ENCODE measurements at regions not wholly inside any gene's neighbourhood (a gene's known extent, or its start where the extent isn't known, plus 50 kb on each side); places are given as distances from the start of the nearest gene placed in this dataset.
"Not testable (repeated sequence)": the region's sequence is repeated elsewhere in the genome, so short reads cannot be mapped to it uniquely, and the experiment has no call there.

GRCh38 chr20:53678315-53678989 is 84.8 kb upstream of the ZNF217 start:
- WGBS (ENCODE audit: insufficient coverage, low lambda C conversion rate) = 50% methylated on average over 4 of the region's 7 CpGs
- H3K27ac ChIP-seq (ENCODE audit: low read length) = peak overlapping the region; percentile 48
- H3K36me3 ChIP-seq (ENCODE audit: control insufficient read depth, insufficient read depth, low read length) = no peaks in the 10 kb centered on the region
- DNase-seq = no peak
- H3K27me3 ChIP-seq (ENCODE audit: control insufficient read depth, insufficient read depth, low read length) = no peaks in the 10 kb centered on the region
- peaks cover 9% of the 10 kb centered on the region for H3K4me1 ChIP-seq (ENCODE audit: control insufficient read depth, insufficient read depth, low read length)
- no peak overlapping the region for H3K4me3 ChIP-seq (ENCODE audit: low read length)
- H3K9me3 ChIP-seq (ENCODE audit: control insufficient read depth, low read depth, low read length) = no peaks in the 10 kb centered on the region

- Histone ChIP-seq H3K27ac (ENCODE audit: low read length) (peak overlapping the region; percentile 48), H3K27me3 (ENCODE audit: control insufficient read depth, insufficient read depth, low read length) (no peaks in the 10 kb centered on the region), H3K4me1 (ENCODE audit: control insufficient read depth, insufficient read depth, low read length) (peaks cover 9% of the 10 kb centered on the region), H3K36me3 (ENCODE audit: control insufficient read depth, insufficient read depth, low read length) (no peaks in the 10 kb centered on the region), H3K9me3 (ENCODE audit: control insufficient read depth, low read depth, low read length) (no peaks in the 10 kb centered on the region), H3K4me3 (ENCODE audit: low read length) (peak overlapping the region; percentile 14)
- DNase-seq = peak; percentile 74 to 88
- 17% methylated on average over 1 of the region's 12 CpGs for WGBS (ENCODE audit: insufficient coverage, low lambda C conversion rate)
These were observed 84.0 kb upstream of the ZNF217 start for GRCh38 chr20:53677447-53678314.

- Histone ChIP-seq H3K4me1 (ENCODE audit: control insufficient read depth, insufficient read depth, low read length) (peaks cover 9% of the 10 kb centered on the region), H3K9me3 (ENCODE audit: control insufficient read depth, low read depth, low read length) (no peaks in the 10 kb centered on the region), H3K36me3 (ENCODE audit: control insufficient read depth, insufficient read depth, low read length) (no peaks in the 10 kb centered on the region), H3K27me3 (ENCODE audit: control insufficient read depth, insufficient read depth, low read length) (no peaks in the 10 kb centered on the region), H3K4me3 (ENCODE audit: low read length) (no peak overlapping the region), H3K27ac (ENCODE audit: low read length) (no peak overlapping the region)
- WGBS (ENCODE audit: insufficient coverage, low lambda C conversion rate) = no CpG with 5 or more reads among the region's 8 CpGs
- DNase-seq = no peak
These were observed 83.3 kb upstream of the ZNF217 start for GRCh38 chr20:53676987-53677386.

- no peak for DNase-seq
- Histone ChIP-seq H3K9me3 (ENCODE audit: control insufficient read depth, low read depth, low read length) (no peaks in the 10 kb centered on the region), H3K4me1 (ENCODE audit: control insufficient read depth, insufficient read depth, low read length) (peaks cover 9% of the 10 kb centered on the region), H3K27me3 (ENCODE audit: control insufficient read depth, insufficient read depth, low read length) (no peaks in the 10 kb centered on the region), H3K27ac (ENCODE audit: low read length) (no peak overlapping the region), H3K4me3 (ENCODE audit: low read length) (no peak overlapping the region), H3K36me3 (ENCODE audit: control insufficient read depth, insufficient read depth, low read length) (no peaks in the 10 kb centered on the region)
- WGBS (ENCODE audit: insufficient coverage, low lambda C conversion rate) = no CpG with 5 or more reads among the region's 2 CpGs
These were observed 82.8 kb upstream of the ZNF217 start for GRCh38 chr20:53676519-53676822.

GRCh38 chr20:53672484-53673129 is 79.0 kb upstream of the ZNF217 start:
- no peak overlapping the region for H3K27ac ChIP-seq (ENCODE audit: low read length)
- H3K4me1 ChIP-seq (ENCODE audit: control insufficient read depth, insufficient read depth, low read length) = peaks cover 8% of the 10 kb centered on the region
- no peaks in the 10 kb centered on the region for H3K27me3 ChIP-seq (ENCODE audit: control insufficient read depth, insufficient read depth, low read length)
- no peak overlapping the region for H3K4me3 ChIP-seq (ENCODE audit: low read length)
- DNase-seq = no peak
- WGBS (ENCODE audit: insufficient coverage, low lambda C conversion rate) = 100% methylated on average over 2 of the region's 10 CpGs
- H3K36me3 ChIP-seq (ENCODE audit: control insufficient read depth, insufficient read depth, low read length) = no peaks in the 10 kb centered on the region
- H3K9me3 ChIP-seq (ENCODE audit: control insufficient read depth, low read depth, low read length) = no peaks in the 10 kb centered on the region

- WGBS (ENCODE audit: insufficient coverage, low lambda C conversion rate) = no CpG with 5 or more reads among the region's 2 CpGs
- H3K27me3 ChIP-seq (ENCODE audit: control insufficient read depth, insufficient read depth, low read length) = no peaks in the 10 kb centered on the region
- no peaks in the 10 kb centered on the region for H3K36me3 ChIP-seq (ENCODE audit: control insufficient read depth, insufficient read depth, low read length)
- no peak overlapping the region for H3K4me3 ChIP-seq (ENCODE audit: low read length)
- no peak overlapping the region for H3K27ac ChIP-seq (ENCODE audit: low read length)
- H3K9me3 ChIP-seq (ENCODE audit: control insufficient read depth, low read depth, low read length) = no peaks in the 10 kb centered on the region
- peaks cover 4% of the 10 kb centered on the region for H3K4me1 ChIP-seq (ENCODE audit: control insufficient read depth, insufficient read depth, low read length)
- no peak for DNase-seq
These were observed 77.7 kb upstream of the ZNF217 start for GRCh38 chr20:53671370-53671769.

GRCh38 chr20:53669517-53670313 is 76.1 kb upstream of the ZNF217 start:
- not testable (repeated sequence) for H3K36me3 ChIP-seq (ENCODE audit: control insufficient read depth, insufficient read depth, low read length); H3K4me1 ChIP-seq (ENCODE audit: control insufficient read depth, insufficient read depth, low read length); DNase-seq; H3K27me3 ChIP-seq (ENCODE audit: control insufficient read depth, insufficient read depth, low read length); H3K9me3 ChIP-seq (ENCODE audit: control insufficient read depth, low read depth, low read length); H3K4me3 ChIP-seq (ENCODE audit: low read length)
- peak overlapping the region; percentile 85 for H3K27ac ChIP-seq (ENCODE audit: low read length)
- 100% methylated on average over 4 of the region's 16 CpGs for WGBS (ENCODE audit: insufficient coverage, low lambda C conversion rate)

- peak; percentile 86 to 93 for DNase-seq
- H3K4me1 ChIP-seq (ENCODE audit: control insufficient read depth, insufficient read depth, low read length) = peaks cover 4% of the 10 kb centered on the region
- H3K36me3 ChIP-seq (ENCODE audit: control insufficient read depth, insufficient read depth, low read length) = no peaks in the 10 kb centered on the region
- peak overlapping the region; percentile 85 for H3K27ac ChIP-seq (ENCODE audit: low read length)
- H3K9me3 ChIP-seq (ENCODE audit: control insufficient read depth, low read depth, low read length) = no peaks in the 10 kb centered on the region
- no CpG with 5 or more reads among the region's 9 CpGs for WGBS (ENCODE audit: insufficient coverage, low lambda C conversion rate)
- no peaks in the 10 kb centered on the region for H3K27me3 ChIP-seq (ENCODE audit: control insufficient read depth, insufficient read depth, low read length)
- no peak overlapping the region for H3K4me3 ChIP-seq (ENCODE audit: low read length)
These were observed 75.4 kb upstream of the ZNF217 start for GRCh38 chr20:53668992-53669391.

GRCh38 chr20:53666144-53666543 is 72.5 kb upstream of the ZNF217 start:
- no peaks in the 10 kb centered on the region for H3K9me3 ChIP-seq (ENCODE audit: control insufficient read depth, low read depth, low read length)
- H3K27me3 ChIP-seq (ENCODE audit: control insufficient read depth, insufficient read depth, low read length) = no peaks in the 10 kb centered on the region
- peaks cover 4% of the 10 kb centered on the region for H3K4me1 ChIP-seq (ENCODE audit: control insufficient read depth, insufficient read depth, low read length)
- H3K27ac ChIP-seq (ENCODE audit: low read length) = no peak overlapping the region
- no peak overlapping the region for H3K4me3 ChIP-seq (ENCODE audit: low read length)
- no peak for DNase-seq
- H3K36me3 ChIP-seq (ENCODE audit: control insufficient read depth, insufficient read depth, low read length) = no peaks in the 10 kb centered on the region
- WGBS (ENCODE audit: insufficient coverage, low lambda C conversion rate) = no CpG with 5 or more reads among the region's 6 CpGs

GRCh38 chr20:53664121-53664520 is 70.5 kb upstream of the ZNF217 start:
- DNase-seq = no peak
- no peaks in the 10 kb centered on the region for H3K9me3 ChIP-seq (ENCODE audit: control insufficient read depth, low read depth, low read length)
- no peaks in the 10 kb centered on the region for H3K27me3 ChIP-seq (ENCODE audit: control insufficient read depth, insufficient read depth, low read length)
- 70% methylated on average over 2 of the region's 4 CpGs for WGBS (ENCODE audit: insufficient coverage, low lambda C conversion rate)
- no peak overlapping the region for H3K27ac ChIP-seq (ENCODE audit: low read length)
- H3K36me3 ChIP-seq (ENCODE audit: control insufficient read depth, insufficient read depth, low read length) = no peaks in the 10 kb centered on the region
- peaks cover 6% of the 10 kb centered on the region for H3K4me1 ChIP-seq (ENCODE audit: control insufficient read depth, insufficient read depth, low read length)
- H3K4me3 ChIP-seq (ENCODE audit: low read length) = no peak overlapping the region
